ENCODE measurements at regions not wholly inside any gene's neighbourhood (a gene's known extent, or its start where the extent isn't known, plus 50 kb on each side); places are given as distances from the start of the nearest gene placed in this dataset.

GRCh38 chr5:111587728-111588127 lies 75.4 kb upstream of the STARD4 start:
- TF ChIP-seq, protein P1, sequence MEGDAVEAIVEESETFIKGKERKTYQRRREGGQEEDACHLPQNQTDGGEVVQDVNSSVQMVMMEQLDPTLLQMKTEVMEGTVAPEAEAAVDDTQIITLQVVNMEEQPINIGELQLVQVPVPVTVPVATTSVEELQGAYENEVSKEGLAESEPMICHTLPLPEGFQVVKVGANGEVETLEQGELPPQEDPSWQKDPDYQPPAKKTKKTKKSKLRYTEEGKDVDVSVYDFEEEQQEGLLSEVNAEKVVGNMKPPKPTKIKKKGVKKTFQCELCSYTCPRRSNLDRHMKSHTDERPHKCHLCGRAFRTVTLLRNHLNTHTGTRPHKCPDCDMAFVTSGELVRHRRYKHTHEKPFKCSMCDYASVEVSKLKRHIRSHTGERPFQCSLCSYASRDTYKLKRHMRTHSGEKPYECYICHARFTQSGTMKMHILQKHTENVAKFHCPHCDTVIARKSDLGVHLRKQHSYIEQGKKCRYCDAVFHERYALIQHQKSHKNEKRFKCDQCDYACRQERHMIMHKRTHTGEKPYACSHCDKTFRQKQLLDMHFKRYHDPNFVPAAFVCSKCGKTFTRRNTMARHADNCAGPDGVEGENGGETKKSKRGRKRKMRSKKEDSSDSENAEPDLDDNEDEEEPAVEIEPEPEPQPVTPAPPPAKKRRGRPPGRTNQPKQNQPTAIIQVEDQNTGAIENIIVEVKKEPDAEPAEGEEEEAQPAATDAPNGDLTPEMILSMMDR (IDR thresholded peaks at IDR 0.05) = no peak
- TF ChIP-seq POLR2A (IDR thresholded peaks at IDR 0.05) (no peak), POLR2AphosphoS5 (IDR thresholded peaks at IDR 0.05; ENCODE audit: insufficient read depth in 1 of 2, low read depth in 1 of 2) (no peak)

Measured in vagina (tissue), 2 donors.